ENCODE measurements at regions not wholly inside any gene's neighbourhood (a gene's known extent, or its start where the extent isn't known, plus 50 kb on each side); places are given as distances from the start of the nearest gene placed in this dataset.

- Histone ChIP-seq H3K36me3 (ENCODE audit: control insufficient read depth in 2 of 4, insufficient read depth in 4 of 4, low read length in 3 of 4) (no peaks in the 10 kb centered on the region), H3K23ac (ENCODE audit: insufficient read length) (no peak overlapping the region), H3K4ac (replicated peaks; ENCODE audit: insufficient read length, low read depth, low read length) (no peak overlapping the region), H3K14ac (ENCODE audit: insufficient read length) (no peak overlapping the region), H3K4me3 (ENCODE audit: extremely low read depth in 1 of 4, insufficient read depth in 2 of 4, low read depth in 3 of 4, low read length in 4 of 4) (no peak overlapping the region), H2BK5ac (ENCODE audit: low read depth, low read length) (no peak overlapping the region), H3K27me3 (replicated peaks in 1 of 4; ENCODE audit: control insufficient read depth in 3 of 4, extremely low read depth in 1 of 4, insufficient read depth in 3 of 4, low read length in 3 of 4) (peaks cover 0 to 15% (median 5%) of the 10 kb centered on the region in 4 experiments; a peak in 5 of 7 replicates), H3K79me1 (ENCODE audit: low read depth, low read length) (no peaks in the 10 kb centered on the region), H2BK15ac (ENCODE audit: low read length) (no peak overlapping the region), H2BK20ac (ENCODE audit: low read length) (no peak overlapping the region), H3K27ac (ENCODE audit: low read depth, low read length) (no peak overlapping the region), H2AK5ac (ENCODE audit: low read depth, low read length) (no peak overlapping the region), H4K5ac (ENCODE audit: insufficient read length, low read depth, low read length) (no peak overlapping the region), H2AFZ (ENCODE audit: low read length) (no peak overlapping the region), H4K20me1 (replicated peaks in 1 of 2; ENCODE audit: control insufficient read depth in 1 of 2, insufficient read depth in 2 of 2, low read length in 2 of 2) (peaks cover 0 to 2% of the 10 kb centered on the region in 2 experiments), H2BK120ac (replicated peaks; ENCODE audit: low read depth, low read length) (no peak overlapping the region), H4K91ac (replicated peaks; ENCODE audit: insufficient read length, low read length) (no peak overlapping the region), H3K9me3 (ENCODE audit: insufficient read depth in 2 of 2, low read depth in 1 of 2, low read length in 1 of 2) (no peaks in the 10 kb centered on the region), H3K4me2 (ENCODE audit: insufficient read depth in 1 of 2, low read depth in 2 of 2, low read length in 2 of 2) (no peak overlapping the region), H2BK12ac (ENCODE audit: low read depth, low read length) (no peak overlapping the region), H3K79me2 (ENCODE audit: control insufficient read depth in 1 of 2, insufficient read depth in 2 of 2, low read length in 2 of 2) (no peaks in the 10 kb centered on the region), H3K23me2 (ENCODE audit: low read depth, low read length) (peaks cover 2% of the 10 kb centered on the region; the same call in 1 of the 2 replicates), H3K4me1 (replicated peaks in 1 of 4; ENCODE audit: control insufficient read depth in 3 of 4, insufficient read depth in 4 of 4, low read length in 3 of 4) (peaks cover 0 to 4% (median 0%) of the 10 kb centered on the region in 4 experiments; a peak in 1 of 7 replicates), H3K9ac (replicated peaks in 1 of 4; ENCODE audit: extremely low read depth in 1 of 4, low read depth in 3 of 4, low read length in 3 of 4) (no peak overlapping the region), H3K56ac (replicated peaks; ENCODE audit: insufficient read length, low read depth, low read length) (no peak overlapping the region), H3K18ac (ENCODE audit: extremely low read depth, low read length) (no peak overlapping the region), H4K8ac (ENCODE audit: extremely low read depth, insufficient read depth, low read length) (no peak overlapping the region)
- POLR2A ChIA-PET (ENCODE audit: partially characterized antibody): interaction anchor here (0.6 kb wide), 1 partner anchor 250 kb away, joined by 4 read pairs; no protein-coding TSS in a partner anchor
- no peak for FAIRE-seq
- TF ChIP-seq MAX (IDR thresholded peaks at IDR 0.05) (0 out of 2 replicates have a peak, but pooled peaks have one; percentile 29), SP2 (IDR thresholded peaks at IDR 0.05; ENCODE audit: low read length) (no peak)
- CTCF ChIA-PET (ENCODE audit: partially characterized antibody): interaction anchor here (0.7 to 1.5 kb wide), 6 partner anchors 11 to 59 kb away, joined by 3 to 5 read pairs (median 3); no protein-coding TSS in a partner anchor
- WGBS, 2 experiments (ENCODE audit: extremely low coverage in 1 of 2, insufficient coverage in 1 of 2, insufficient read length in 1 of 2, insufficient replicate concordance in 2 of 2, low coverage in 1 of 2, low lambda C conversion rate in 2 of 2, missing lambda C conversion rate in 1 of 2): 85% methylated on average over 11 of the region's 17 CpGs; no CpG with 5 or more reads in 1 of the 2 experiments
- no peak for DNase-seq (ENCODE audit: low read depth in 1 of 2, low spot score in 2 of 2)
These were observed 102.6 kb upstream of the GLI2 start for GRCh38 chr2:120632796-120633646.
